IMR-90 (cell line): ENCODE measurements at regions not wholly inside any gene's neighbourhood (a gene's known extent, or its start where the extent isn't known, plus 50 kb on each side); places are given as distances from the start of the nearest gene placed in this dataset.

Source experiments
- ATAC-seq: fragments of 200-7000 bp; cut with Tn5 transposase; 2 replicates; pipeline ENCODE4 v1.9.1; 2020; ENCODE audit warnings: low read depth, mild to moderate bottlenecking, moderate library complexity
- BruUV-seq: library from RNA; stranded (reverse); fragments of 400-500 nt; replicated peaks from 2 replicates; lab custom pipeline; 2021; lab: Mats Ljungman, UMichigan
- CTCF ChIA-PET: fragments of 300-600 bp; formaldehyde crosslinking; extraction: SDS; loops from one replicate; lab custom pipeline; 2021; ENCODE audit warnings: antibody characterized with exemption; lab: Yijun Ruan, JAX
- POLR2A ChIA-PET: fragments of 300-600 bp; sonication (Branson Sonifier 250); formaldehyde crosslinking; loops from one replicate; lab custom pipeline; 2022; ENCODE audit warnings: antibody characterized with exemption; ENCODE audit not compliant: unreplicated experiment; lab: Charles Lee
- DNase-seq: peaks from one replicate; pipeline ENCODE4 v3.0.0; 2013
- H2AFZ ChIP-seq: replicated peaks from 2 replicates; pipeline ENCODE3; 2013; ENCODE audit warnings: low read length, mild to moderate bottlenecking; ENCODE audit not compliant: poor library complexity
- H2AK5ac ChIP-seq: 2 replicates; pipeline ENCODE4 v1.6.1; 2013; ENCODE audit warnings: low read depth, low read length, inconsistent platforms
- H2AK9ac ChIP-seq: replicated peaks from 2 replicates; pipeline ENCODE3; 2013; ENCODE audit warnings: mild to moderate bottlenecking, low read depth, low read length, moderate library complexity; ENCODE audit not compliant: poor library complexity
- H2BK120ac ChIP-seq: 2 replicates; pipeline ENCODE4 v1.6.1; 2013; ENCODE audit warnings: low read depth, low read length, inconsistent platforms
- H2BK15ac ChIP-seq: 3 replicates; pipeline ENCODE4 v1.6.1; 2013; ENCODE audit warnings: low read depth, low read length, inconsistent platforms
- H2BK20ac ChIP-seq: 2 replicates; pipeline ENCODE4 v1.6.1; 2013; ENCODE audit warnings: low read depth, mild to moderate bottlenecking, inconsistent platforms, low read length, moderate library complexity
- H2BK5ac ChIP-seq: 2 replicates; pipeline ENCODE4 v1.6.1; 2013; ENCODE audit warnings: mild to moderate bottlenecking, low read depth, low read length, inconsistent platforms; ENCODE audit not compliant: poor library complexity, severe bottlenecking
- H3K14ac ChIP-seq: replicated peaks from 2 replicates; pipeline ENCODE4 v1.6.1; 2013; ENCODE audit warnings: low read depth, low read length, inconsistent platforms
- H3K18ac ChIP-seq: 2 replicates; pipeline ENCODE4 v1.6.1; 2013; ENCODE audit warnings: low read depth, low read length, control low read depth
- H3K23ac ChIP-seq: 2 replicates; pipeline ENCODE4 v1.6.1; 2013; ENCODE audit warnings: low read depth, low read length, inconsistent platforms
- H3K27ac ChIP-seq: 2 replicates; pipeline ENCODE4 v1.5.1; 2013; ENCODE audit warnings: mild to moderate bottlenecking, control low read depth, low read length; ENCODE audit not compliant: insufficient read depth
- H3K27me3 ChIP-seq: 2 replicates; pipeline ENCODE4 v1.6.1; 2013; ENCODE audit warnings: low read length; ENCODE audit not compliant: control insufficient read depth, insufficient read depth
- H3K36me3 ChIP-seq: 2 replicates; pipeline ENCODE4 v1.6.1; 2013; ENCODE audit warnings: low read length, mixed read lengths; ENCODE audit not compliant: control insufficient read depth, insufficient read depth
- H3K4ac ChIP-seq: 2 replicates; pipeline ENCODE4 v1.6.1; 2013; ENCODE audit warnings: low read depth, low read length, inconsistent platforms
- H3K4me1 ChIP-seq: 2 replicates; pipeline ENCODE4 v1.6.1; 2013; ENCODE audit warnings: low read length, mixed read lengths; ENCODE audit not compliant: control insufficient read depth, insufficient read depth
- H3K4me2 ChIP-seq: 2 replicates; pipeline ENCODE4 v1.6.1; 2013; ENCODE audit warnings: low read depth, mild to moderate bottlenecking, control low read depth, low read length, moderate library complexity
- H3K4me3 ChIP-seq: 2 replicates; pipeline ENCODE4 v1.5.1; 2013; ENCODE audit warnings: low read depth, mild to moderate bottlenecking, control low read depth, low read length, moderate library complexity; ENCODE audit not compliant: insufficient read depth
- H3K56ac ChIP-seq: 2 replicates; pipeline ENCODE4 v1.6.1; 2013; ENCODE audit warnings: low read length, inconsistent platforms; ENCODE audit not compliant: insufficient read depth; ENCODE audit errors: extremely low read depth
- H3K79me1 ChIP-seq, 2 experiments: 2 replicates each; pipeline ENCODE4 v1.6.1; 2013; ENCODE audit warnings: low read length in 2 of 2, inconsistent platforms in 1 of 2, low read depth in 1 of 2
- H3K9ac ChIP-seq: 2 replicates; pipeline ENCODE4 v1.6.1; 2013; ENCODE audit warnings: low read depth, low read length, control low read depth
- H3K9me1 ChIP-seq: 2 replicates; pipeline ENCODE4 v1.6.1; 2013; ENCODE audit warnings: low read length, inconsistent platforms; ENCODE audit not compliant: insufficient read depth
- H3K9me3 ChIP-seq: 2 replicates; pipeline ENCODE4 v1.6.1; 2013; ENCODE audit warnings: low read length; ENCODE audit not compliant: control insufficient read depth, insufficient read depth
- H4K20me1 ChIP-seq: 2 replicates; pipeline ENCODE4 v1.6.1; 2013; ENCODE audit warnings: low read length, inconsistent platforms; ENCODE audit not compliant: insufficient read depth
- H4K5ac ChIP-seq: 2 replicates; pipeline ENCODE4 v1.6.1; 2013; ENCODE audit warnings: mild to moderate bottlenecking, low read depth, low read length, control low read depth
- H4K8ac ChIP-seq, 2 experiments: 2 replicates each; pipeline ENCODE4 v1.6.1; 2013; ENCODE audit warnings: low read depth in 2 of 2, low read length in 2 of 2, control low read depth in 1 of 2, inconsistent platforms in 1 of 2
- H4K91ac ChIP-seq: 2 replicates; pipeline ENCODE4 v1.6.1; 2013; ENCODE audit warnings: low read depth, low read length, inconsistent platforms; ENCODE audit not compliant: insufficient read depth
- BHLHE40 ChIP-seq: fragments of 150-350 bp; IDR thresholded peaks from 2 replicates; pipeline ENCODE4 v1.6.1; 2016; ENCODE audit warnings: mild to moderate bottlenecking, low read depth, low read length
- CEBPB ChIP-seq: IDR thresholded peaks from 2 replicates; pipeline ENCODE4 v1.6.1; 2012; ENCODE audit warnings: low read depth, low read length, improper control_type of control experiment
- CHD1 ChIP-seq: IDR thresholded peaks from 2 replicates; pipeline ENCODE4 v1.6.1; 2012; ENCODE audit warnings: low read depth, low read length, improper control_type of control experiment
- FOS ChIP-seq: fragments of 150-350 bp; IDR thresholded peaks from 2 replicates; pipeline ENCODE4 v1.6.1; 2016; ENCODE audit warnings: low read depth, low read length
- MAFK ChIP-seq: IDR thresholded peaks from 2 replicates; pipeline ENCODE4 v1.6.1; 2012; ENCODE audit warnings: low read depth, low read length, improper control_type of control experiment
- MAZ ChIP-seq: IDR thresholded peaks from 2 replicates; pipeline ENCODE4 v1.6.1; 2012; ENCODE audit warnings: low read depth, mild to moderate bottlenecking, low read length, improper control_type of control experiment, moderate library complexity, borderline replicate concordance
- MXI1 ChIP-seq: IDR thresholded peaks from 2 replicates; pipeline ENCODE4 v1.6.1; 2012; ENCODE audit warnings: low read depth, mild to moderate bottlenecking, low read length, moderate library complexity, borderline replicate concordance
- NFE2L2 ChIP-seq: fragments of 150-350 bp; IDR thresholded peaks from 2 replicates; pipeline ENCODE4 v1.6.1; 2016; ENCODE audit warnings: low read depth, mild to moderate bottlenecking, low read length
- POLR2A ChIP-seq: IDR thresholded peaks from 2 replicates; pipeline ENCODE4 v1.6.1; 2012; ENCODE audit warnings: mild to moderate bottlenecking, low read depth, low read length
- RCOR1 ChIP-seq: IDR thresholded peaks from 2 replicates; pipeline ENCODE4 v1.6.1; 2012; ENCODE audit warnings: mild to moderate bottlenecking, low read length, improper control_type of control experiment; ENCODE audit not compliant: insufficient replicate concordance
- RFX5 ChIP-seq: IDR thresholded peaks from 2 replicates; pipeline ENCODE4 v1.8.0; 2012; ENCODE audit warnings: low read depth, mild to moderate bottlenecking, low read length, moderate library complexity
- SMC3 ChIP-seq: fragments of 150-350 bp; IDR thresholded peaks from 2 replicates; pipeline ENCODE4 v1.6.1; 2016; ENCODE audit warnings: low read depth, mild to moderate bottlenecking, antibody characterized with exemption, low read length, moderate library complexity
- USF2 ChIP-seq: fragments of 150-350 bp; IDR thresholded peaks from 2 replicates; pipeline ENCODE4 v1.6.1; 2017; ENCODE audit warnings: mild to moderate bottlenecking, antibody characterized with exemption, low read length, low read depth
- WGBS, 2 experiments: methylation state at CpG; one replicate each; pipeline versions ENCODE4 v1.1.5 to v1.1.7; 2013; ENCODE audit warnings: missing lambda C conversion rate in 2 of 2; ENCODE audit not compliant: insufficient read length in 1 of 2; ENCODE audit errors: extremely low coverage in 2 of 2; 5-methylcytosine and 5-hydroxymethylcytosine counted together
- dilution Hi-C: fragments of 300-500 bp; cut with HindIII; formaldehyde crosslinking; loops from one replicate; pipeline ENCODE4 v1.14.3; 2018; ENCODE audit warnings: low sequenced_read_pairs; ENCODE audit not compliant: unreplicated experiment
- in situ Hi-C: fragments of 300-500 bp; cut with MboI; formaldehyde crosslinking; loops from 3 replicates; pipeline ENCODE4 v1.14.3; 2019; ENCODE audit warnings: low sequenced_read_pairs, inconsistent platforms, mixed read lengths
- intact Hi-C: fragments of 100-400 bp; cut with micrococcal nuclease; formaldehyde crosslinking; loops from 2 replicates; pipeline ENCODE4 v1.10.0; 2022
- TF ChIP-seq, protein P1 (sequence below): fragments of 150-350 bp; IDR thresholded peaks from 2 replicates; pipeline ENCODE4 v1.6.1; 2016; ENCODE audit warnings: low read depth, mild to moderate bottlenecking, low read length, moderate library complexity, borderline replicate concordance

DNA sequence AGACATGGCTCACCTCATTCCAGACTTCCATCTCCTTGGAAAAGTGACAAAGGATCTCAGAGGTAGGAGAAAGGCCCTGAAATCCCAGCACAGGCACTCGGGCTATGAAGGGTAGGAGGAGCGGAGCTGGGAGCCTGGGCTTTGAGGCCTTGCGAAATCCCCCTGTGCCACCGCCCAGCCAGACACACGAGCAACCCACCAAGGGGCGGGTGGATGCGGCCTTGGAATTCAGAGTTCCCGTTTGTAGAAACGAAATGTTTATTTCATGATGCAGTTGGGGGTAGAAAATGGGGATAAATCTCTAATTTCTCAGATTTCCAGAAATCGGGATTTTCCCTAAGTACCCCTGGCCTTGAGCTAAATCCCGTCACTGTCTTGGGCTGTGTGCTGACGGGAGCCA lies 177.1 kb upstream of the HDAC4 start:
- TF ChIP-seq RFX5 (no peak), RCOR1 (no peak), POLR2A (no peak), MAFK (no peak), BHLHE40 (no peak), CEBPB (no peak), FOS (no peak), CHD1 (no peak), USF2 (no peak), MXI1 (no peak), SMC3 (no peak), NFE2L2 (no peak), MAZ (no peak)
- TF ChIP-seq, protein P1, sequence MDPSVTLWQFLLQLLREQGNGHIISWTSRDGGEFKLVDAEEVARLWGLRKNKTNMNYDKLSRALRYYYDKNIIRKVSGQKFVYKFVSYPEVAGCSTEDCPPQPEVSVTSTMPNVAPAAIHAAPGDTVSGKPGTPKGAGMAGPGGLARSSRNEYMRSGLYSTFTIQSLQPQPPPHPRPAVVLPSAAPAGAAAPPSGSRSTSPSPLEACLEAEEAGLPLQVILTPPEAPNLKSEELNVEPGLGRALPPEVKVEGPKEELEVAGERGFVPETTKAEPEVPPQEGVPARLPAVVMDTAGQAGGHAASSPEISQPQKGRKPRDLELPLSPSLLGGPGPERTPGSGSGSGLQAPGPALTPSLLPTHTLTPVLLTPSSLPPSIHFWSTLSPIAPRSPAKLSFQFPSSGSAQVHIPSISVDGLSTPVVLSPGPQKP = no peak

More for the DNA sequence above, 177.1 kb upstream of the HDAC4 start:
- DNase-seq (no peak), ATAC-seq (no peak)
- Histone ChIP-seq H3K27me3 (no peaks in the 10 kb centered on the region), H4K91ac (no peak overlapping the region), H3K56ac (no peak overlapping the region), H4K8ac (no peak overlapping the region), H2AFZ (no peak overlapping the region), H2AK9ac (no peak overlapping the region), H3K18ac (no peak overlapping the region), H3K14ac (no peak overlapping the region), H3K36me3 (no peaks in the 10 kb centered on the region), H2BK15ac (no peak overlapping the region), H3K4me1 (no peaks in the 10 kb centered on the region), H3K9ac (no peak overlapping the region), H2AK5ac (no peak overlapping the region), H2BK20ac (no peak overlapping the region), H3K23ac (no peak overlapping the region), H3K4me2 (no peak overlapping the region), H2BK5ac (no peak overlapping the region), H3K79me1 (no peaks in the 10 kb centered on the region), H3K27ac (no peak overlapping the region), H2BK120ac (no peak overlapping the region), H3K9me3 (peaks cover 28% of the 10 kb centered on the region), H4K20me1 (no peaks in the 10 kb centered on the region), H4K5ac (no peak overlapping the region), H3K4me3 (no peak overlapping the region), H3K9me1 (no peaks in the 10 kb centered on the region), H3K4ac (no peak overlapping the region)
- dilution Hi-C loops (no loop called here), in situ Hi-C loops (no loop called here), intact Hi-C loops (no loop called here)
- WGBS, 2 experiments = no CpG with 5 or more reads among the region's 12 CpGs
- POLR2A ChIA-PET = no interaction called here
- CTCF ChIA-PET = no interaction called here
- no TSS peak for BruUV-seq
